ENCODE measurements at regions not wholly inside any gene's neighbourhood (a gene's known extent, or its start where the extent isn't known, plus 50 kb on each side); places are given as distances from the start of the nearest gene placed in this dataset.
"Not testable (repeated sequence)": the region's sequence is repeated elsewhere in the genome, so short reads cannot be mapped to it uniquely, and the experiment has no call there.

- in situ Hi-C loops (cut with HindIII; ENCODE audit: low pct_ligation_motif_present, low pct_unique_long_range_greater_than_20kb, low sequenced_read_pairs) = no loop called here
- no peak for DNase-seq
Observed at GRCh38 chr17:68134046-68134637, 98.6 kb downstream of the KPNA2 start.

- in situ Hi-C loops (cut with HindIII; ENCODE audit: low pct_ligation_motif_present, low pct_unique_long_range_greater_than_20kb, low sequenced_read_pairs) = no loop called here
- DNase-seq = no peak
Observed at GRCh38 chr17:68134731-68135130, 99.2 kb downstream of the KPNA2 start.

DNA sequence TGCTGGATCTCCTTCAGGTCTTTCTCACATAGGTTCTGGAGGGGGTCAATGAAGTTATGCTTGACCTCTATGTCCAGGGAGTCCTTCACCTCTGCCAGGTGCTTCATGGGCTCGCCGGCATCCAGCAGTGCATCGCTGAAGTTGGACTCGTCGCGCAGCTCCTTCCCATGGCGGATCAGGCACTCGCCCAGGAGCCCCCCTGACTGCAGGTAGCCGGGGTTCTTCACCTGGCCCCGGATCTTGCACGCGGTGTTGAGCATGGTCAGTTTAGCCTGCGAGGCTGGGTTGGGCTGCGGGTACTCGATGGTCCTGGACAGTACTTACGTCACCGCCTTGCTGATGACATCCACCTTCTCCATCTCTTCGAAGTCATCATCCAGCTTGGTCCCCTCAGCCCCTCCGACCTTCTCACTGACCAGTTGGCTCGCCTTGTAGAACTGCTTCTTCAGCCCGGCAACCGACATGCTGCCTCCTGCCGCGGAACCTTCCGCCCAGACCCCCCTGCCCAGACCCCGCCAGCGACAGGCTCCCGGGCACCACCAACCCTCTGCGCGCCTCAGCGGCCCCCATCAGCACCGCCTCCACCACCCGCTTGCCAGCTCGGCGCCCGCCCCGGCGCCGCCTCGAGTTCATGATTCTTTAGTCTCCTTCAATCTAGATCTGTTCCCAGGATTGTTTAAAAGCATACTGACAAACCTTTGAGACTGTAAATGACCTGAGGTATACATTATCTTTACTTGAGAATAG lies 99.8 kb downstream of the KPNA2 start:
- in situ Hi-C loops (cut with HindIII; ENCODE audit: low pct_ligation_motif_present, low pct_unique_long_range_greater_than_20kb, low sequenced_read_pairs) = no loop called here

GRCh38 chr17:68141050-68141449 lies 105.5 kb downstream of the KPNA2 start:
- in situ Hi-C loops (cut with HindIII; ENCODE audit: low pct_ligation_motif_present, low pct_unique_long_range_greater_than_20kb, low sequenced_read_pairs) = no loop called here
- DNase-seq = no peak

More for the DNA sequence above, 99.8 kb downstream of the KPNA2 start:
- DNase-seq = no peak

DNA sequence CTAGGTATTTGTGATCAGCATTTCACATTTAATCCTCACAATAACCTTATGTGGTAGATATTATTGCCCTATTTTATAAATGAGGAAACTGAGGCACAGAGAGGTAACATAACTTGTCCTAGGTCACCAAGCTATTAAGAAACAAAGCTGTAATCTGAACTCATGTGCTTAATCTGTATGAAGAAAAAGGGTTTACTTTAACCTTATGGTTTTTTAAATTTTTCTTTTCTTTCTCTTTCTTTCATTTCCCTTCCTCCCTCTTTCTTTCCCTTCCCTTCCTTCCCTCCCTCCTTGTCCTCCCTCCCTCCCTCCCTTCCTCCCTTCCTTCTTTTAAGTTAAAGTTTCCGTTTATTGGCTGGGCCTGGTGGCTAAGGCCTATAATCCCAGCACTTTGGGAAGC lies 105.2 kb upstream of the AMZ2 start:
- in situ Hi-C loops (cut with HindIII; ENCODE audit: low pct_ligation_motif_present, low pct_unique_long_range_greater_than_20kb, low sequenced_read_pairs) = no loop called here
- DNase-seq = no peak

DNA sequence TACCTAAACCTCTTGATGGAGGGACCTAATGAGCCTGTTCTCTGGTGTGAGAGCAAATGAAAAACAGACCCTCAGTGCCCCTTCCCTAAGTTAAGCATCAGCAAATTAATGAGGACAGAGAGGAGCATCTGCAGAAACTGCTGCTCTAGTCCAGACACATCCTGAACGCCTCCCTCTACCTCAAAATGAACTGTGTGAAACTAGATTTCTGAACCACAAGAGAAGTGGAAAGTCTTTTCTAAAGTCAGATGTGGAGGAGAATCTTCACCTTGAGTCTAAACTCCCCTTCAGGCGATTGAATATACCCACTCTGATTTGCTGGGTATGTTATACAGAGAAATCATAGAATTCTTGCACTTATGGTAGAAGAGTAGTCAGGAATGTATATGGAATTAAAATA lies 104.4 kb upstream of the AMZ2 start:
- in situ Hi-C loops (cut with HindIII; ENCODE audit: low pct_ligation_motif_present, low pct_unique_long_range_greater_than_20kb, low sequenced_read_pairs) = no loop called here
- DNase-seq = no peak

DNA sequence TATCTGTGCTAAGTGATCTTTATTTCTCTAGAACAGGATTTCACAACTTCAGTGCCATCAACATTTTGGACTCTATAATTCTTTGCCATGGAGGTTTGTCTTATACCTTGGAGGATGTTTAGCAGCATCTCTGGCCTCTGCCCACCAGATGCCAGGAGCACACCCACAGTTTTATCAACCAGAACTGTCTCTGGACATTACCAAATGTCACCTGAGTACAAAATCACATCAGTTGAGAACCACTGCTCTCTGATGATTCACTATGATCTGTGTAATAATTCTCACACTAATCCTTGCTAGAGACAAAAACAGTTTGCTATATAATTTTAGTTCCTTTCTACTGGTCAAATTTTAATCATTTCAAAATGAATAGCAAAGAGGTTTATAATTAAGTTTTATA lies 102.8 kb upstream of the AMZ2 start:
- in situ Hi-C loops (cut with HindIII; ENCODE audit: low pct_ligation_motif_present, low pct_unique_long_range_greater_than_20kb, low sequenced_read_pairs) = no loop called here
- DNase-seq = no peak

- DNase-seq = no peak
- in situ Hi-C loops (cut with HindIII; ENCODE audit: low pct_ligation_motif_present, low pct_unique_long_range_greater_than_20kb, low sequenced_read_pairs) = no loop called here
Observed at GRCh38 chr17:68148936-68149335, 98.9 kb upstream of the AMZ2 start.

DNA sequence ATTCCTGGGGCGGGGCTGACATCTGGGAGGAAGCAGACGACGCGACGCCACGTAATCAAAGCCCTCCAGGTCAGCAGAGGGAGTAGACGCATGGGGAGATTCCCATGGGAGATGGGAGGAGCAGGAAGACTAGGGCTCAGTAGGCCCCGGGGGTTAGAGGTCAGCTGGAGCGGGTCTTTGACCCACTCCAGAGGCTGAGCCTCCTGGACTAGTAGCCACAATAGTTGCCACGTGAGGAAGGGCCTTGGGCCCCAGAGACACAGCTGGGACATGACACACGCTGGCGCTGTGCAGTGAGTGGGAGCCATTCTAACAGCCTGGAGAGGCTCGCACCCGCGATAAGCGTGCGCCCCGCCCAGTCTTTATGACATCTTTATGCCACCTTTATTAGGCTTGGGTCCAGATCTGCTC lies 95.7 kb upstream of the AMZ2 start:
- in situ Hi-C loops (cut with HindIII; ENCODE audit: low pct_ligation_motif_present, low pct_unique_long_range_greater_than_20kb, low sequenced_read_pairs) = no loop called here
- DNase-seq = no peak

DNA sequence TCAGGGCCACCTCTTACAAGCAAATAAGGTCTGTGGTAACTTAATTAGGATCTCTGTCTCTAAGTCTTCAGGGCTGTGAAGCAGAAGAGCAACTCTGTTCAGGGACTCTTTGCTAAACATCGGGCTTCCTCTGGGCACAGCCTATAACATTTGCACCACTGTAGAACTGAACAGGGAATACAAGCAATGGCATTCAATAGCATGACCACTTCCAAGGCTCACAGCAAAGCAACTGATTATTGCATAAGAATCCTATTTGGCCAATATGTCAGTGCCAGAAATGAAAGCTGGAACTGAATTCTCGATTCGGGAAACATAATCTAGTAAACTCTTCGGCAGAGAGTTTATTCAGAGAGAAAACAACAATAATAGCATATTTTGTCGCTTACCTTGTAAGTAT lies 92.2 kb upstream of the AMZ2 start:
- in situ Hi-C loops (cut with HindIII; ENCODE audit: low pct_ligation_motif_present, low pct_unique_long_range_greater_than_20kb, low sequenced_read_pairs) = no loop called here
- no peak for DNase-seq

DNA sequence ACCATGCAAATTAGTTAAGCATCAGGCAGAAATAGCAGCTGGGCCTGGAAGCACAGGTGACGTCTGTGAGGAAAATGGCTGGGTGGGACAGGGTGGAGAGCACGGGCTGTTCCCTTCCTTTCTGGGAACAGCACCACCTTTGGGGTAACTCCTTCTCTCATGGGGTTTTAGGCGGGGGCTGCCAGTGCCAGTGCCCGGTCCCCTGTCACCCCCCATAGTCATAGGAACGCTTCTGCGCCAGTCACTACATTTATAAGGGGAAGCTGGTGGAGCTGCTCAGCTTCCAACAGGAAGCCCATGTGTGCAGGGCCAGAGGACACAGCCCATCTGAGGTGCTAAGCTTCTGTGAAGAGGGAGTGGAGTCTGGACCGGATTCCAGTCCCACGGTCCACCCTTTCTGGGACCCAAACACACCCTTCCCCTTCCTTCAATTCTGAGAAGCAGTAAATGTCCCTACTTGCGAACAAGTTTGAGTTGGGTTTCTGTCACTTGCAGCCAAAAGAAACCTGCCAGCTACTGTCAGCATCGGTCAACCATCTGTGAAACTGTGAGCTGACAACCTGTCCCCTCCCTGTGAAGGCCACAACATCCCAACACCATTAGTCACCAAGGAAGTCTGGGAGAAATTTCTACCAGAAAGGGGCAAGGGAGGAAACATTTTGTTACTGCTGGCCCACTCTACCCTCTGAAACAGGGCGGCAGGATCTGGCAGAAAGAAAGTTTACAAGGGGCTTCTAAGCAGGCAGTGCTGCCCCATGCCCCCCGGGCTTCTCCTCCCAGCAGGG lies 86.0 kb upstream of the AMZ2 start:
- in situ Hi-C loops (cut with HindIII; ENCODE audit: low pct_ligation_motif_present, low pct_unique_long_range_greater_than_20kb, low sequenced_read_pairs) = no loop called here
- DNase-seq = peak; percentile 45

- in situ Hi-C loops (cut with HindIII; ENCODE audit: low pct_ligation_motif_present, low pct_unique_long_range_greater_than_20kb, low sequenced_read_pairs) = not testable (repeated sequence)
Observed at GRCh38 chr17:68168273-68169164, 79.3 kb upstream of the AMZ2 start.

GRCh38 chr17:68169165-68169821 lies 78.5 kb upstream of the AMZ2 start:
- DNase-seq; in situ Hi-C loops (cut with HindIII; ENCODE audit: low pct_ligation_motif_present, low pct_unique_long_range_greater_than_20kb, low sequenced_read_pairs): not testable (repeated sequence)

More at GRCh38 chr17:68168273-68169164, 79.3 kb upstream of the AMZ2 start:
- DNase-seq = not testable (repeated sequence)

DNA sequence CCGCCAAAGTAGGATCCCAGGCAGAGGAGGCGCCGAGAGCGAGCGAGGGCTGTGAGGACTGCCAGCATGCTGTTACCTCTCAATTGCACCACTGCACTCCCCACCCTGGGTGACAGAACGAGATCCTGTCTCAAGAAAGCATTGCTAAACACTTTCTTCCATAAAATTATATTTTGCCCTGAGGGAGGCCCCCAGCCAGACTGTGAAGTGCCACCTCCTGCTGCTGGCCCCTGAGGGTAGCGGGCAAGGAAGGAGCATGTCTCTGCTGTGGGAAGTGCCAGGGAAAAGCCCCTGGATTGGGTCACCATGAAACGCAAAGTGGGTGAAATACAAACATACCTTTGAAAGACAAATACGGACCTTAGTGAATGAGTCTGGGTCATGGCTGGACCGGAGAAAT lies 78.0 kb upstream of the AMZ2 start:
- DNase-seq = no peak
- in situ Hi-C loops (cut with HindIII; ENCODE audit: low pct_ligation_motif_present, low pct_unique_long_range_greater_than_20kb, low sequenced_read_pairs) = no loop called here

DNA sequence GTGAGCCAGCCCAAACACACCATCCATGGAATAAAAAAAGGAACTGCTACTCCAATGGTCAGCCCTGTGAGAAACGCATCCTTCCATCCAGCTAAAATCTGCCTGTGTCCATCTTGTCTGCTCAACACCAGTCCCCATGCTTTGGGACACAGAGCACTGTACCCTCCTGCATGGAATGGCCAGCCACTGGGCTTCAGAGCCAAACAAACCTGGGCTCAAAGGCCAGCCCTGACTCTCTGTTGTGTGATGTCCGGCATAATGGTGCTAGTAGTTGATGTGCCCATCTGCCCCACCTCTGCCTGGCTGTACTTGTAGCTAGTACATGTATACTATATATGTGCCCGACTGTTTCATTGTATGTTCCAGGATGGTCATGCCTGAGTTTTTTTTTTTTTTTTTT lies 77.6 kb upstream of the AMZ2 start:
- in situ Hi-C loops (cut with HindIII; ENCODE audit: low pct_ligation_motif_present, low pct_unique_long_range_greater_than_20kb, low sequenced_read_pairs) = no loop called here
- no peak for DNase-seq

GRCh38 chr17:68172461-68172954 lies 75.3 kb upstream of the AMZ2 start:
- in situ Hi-C loops (cut with HindIII; ENCODE audit: low pct_ligation_motif_present, low pct_unique_long_range_greater_than_20kb, low sequenced_read_pairs) = no loop called here
- DNase-seq = peak; percentile 72

DNA sequence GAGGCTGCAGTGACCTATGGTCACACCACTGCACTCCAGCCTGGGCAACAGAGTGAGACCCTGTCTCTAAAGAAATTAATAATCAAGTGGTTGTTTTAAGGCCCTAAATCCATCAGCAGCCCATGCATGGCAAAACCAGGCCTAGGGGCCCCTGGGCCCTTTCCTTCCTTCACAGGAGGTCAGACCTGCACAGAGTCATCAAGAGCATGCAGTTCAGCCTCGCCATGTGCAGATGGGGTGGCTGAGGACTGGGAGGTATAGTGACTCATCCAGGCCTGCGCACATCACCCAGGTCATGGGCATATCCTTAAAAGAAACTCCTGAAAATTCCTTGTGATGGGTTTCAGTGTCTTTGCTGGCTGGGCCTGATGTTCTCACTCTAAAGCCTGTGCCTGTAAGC lies 72.4 kb upstream of the AMZ2 start:
- DNase-seq = no peak
- in situ Hi-C loops (cut with HindIII; ENCODE audit: low pct_ligation_motif_present, low pct_unique_long_range_greater_than_20kb, low sequenced_read_pairs) = no loop called here

DNA sequence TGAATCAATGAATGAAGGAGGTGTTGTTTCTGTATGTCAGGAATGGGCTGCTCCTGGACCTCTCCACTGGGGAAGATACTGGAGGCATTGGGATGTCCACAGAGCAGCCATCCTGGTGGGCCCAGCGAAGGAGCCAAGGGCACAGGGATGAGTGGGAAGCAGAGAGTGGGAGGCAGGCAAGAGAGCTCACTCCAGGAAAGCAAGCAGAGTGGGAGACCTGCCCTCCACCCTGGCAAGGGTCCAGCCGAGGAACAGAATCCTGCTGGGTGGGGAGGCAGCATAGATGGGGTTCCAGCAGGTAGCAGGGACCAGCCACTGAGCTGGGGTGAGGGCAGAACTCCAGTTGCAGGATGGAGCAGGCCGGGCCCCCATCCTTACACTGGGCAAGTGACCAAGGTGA lies 71.9 kb upstream of the AMZ2 start:
- DNase-seq = no peak
- in situ Hi-C loops (cut with HindIII; ENCODE audit: low pct_ligation_motif_present, low pct_unique_long_range_greater_than_20kb, low sequenced_read_pairs) = no loop called here
